ENCODE measurements at regions not wholly inside any gene's neighbourhood (a gene's known extent, or its start where the extent isn't known, plus 50 kb on each side); places are given as distances from the start of the nearest gene placed in this dataset.

DNA sequence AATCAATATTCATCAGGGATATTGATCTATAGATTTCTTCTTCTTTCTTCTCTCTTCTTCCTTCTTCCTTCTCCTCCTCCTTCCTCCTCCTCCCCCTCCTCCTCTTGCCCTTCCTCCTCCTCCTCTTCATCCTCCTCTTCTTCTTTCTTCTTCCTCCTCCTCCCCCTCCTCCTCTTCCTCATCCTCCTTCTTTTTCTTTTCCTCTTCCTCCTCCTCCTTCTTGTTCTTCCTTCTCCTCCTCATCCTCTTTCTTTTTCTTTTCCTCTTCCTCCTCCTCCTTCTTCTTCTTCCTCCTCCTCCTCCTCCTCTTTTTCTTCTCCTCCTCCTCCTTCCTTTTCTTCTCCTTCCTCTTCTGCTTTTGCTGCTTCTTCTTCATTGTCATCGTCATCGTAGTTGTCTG, 52.4 kb upstream of the SERINC1 start:
- no peak for DNase-seq (ENCODE audit: low read depth in 2 of 2)

DNA sequence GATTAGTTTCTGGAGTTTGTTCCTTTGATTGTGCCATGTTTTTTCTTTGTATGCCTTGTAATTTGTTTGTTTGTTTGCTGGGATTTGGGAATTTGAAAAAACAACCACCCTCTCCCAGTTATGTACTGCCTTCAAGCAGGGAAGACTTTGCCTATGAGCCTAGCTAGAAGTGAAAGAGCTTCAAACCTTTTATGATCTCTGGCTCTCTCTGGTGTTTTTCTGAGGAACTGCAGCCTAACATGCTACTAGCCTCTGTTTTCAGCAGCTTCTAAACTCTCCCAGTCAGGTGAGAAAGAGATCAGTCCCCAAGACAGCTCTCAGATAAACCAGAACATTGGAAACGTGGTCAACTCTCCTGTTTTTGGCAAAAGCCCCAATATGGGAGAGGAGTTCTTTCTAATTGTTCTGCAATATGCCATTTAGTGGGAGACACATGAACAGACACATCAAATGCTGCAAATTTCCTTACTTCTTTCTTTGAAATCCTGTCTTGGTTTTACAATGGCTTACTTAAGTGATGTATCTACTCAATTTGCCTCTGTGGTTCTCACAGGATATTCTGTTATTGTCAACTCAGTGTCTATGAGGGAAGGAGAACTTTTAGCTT, 58.9 kb upstream of the SERINC1 start:
- peak; percentile 17 to 20 for DNase-seq (ENCODE audit: low read depth in 2 of 2)

DNA sequence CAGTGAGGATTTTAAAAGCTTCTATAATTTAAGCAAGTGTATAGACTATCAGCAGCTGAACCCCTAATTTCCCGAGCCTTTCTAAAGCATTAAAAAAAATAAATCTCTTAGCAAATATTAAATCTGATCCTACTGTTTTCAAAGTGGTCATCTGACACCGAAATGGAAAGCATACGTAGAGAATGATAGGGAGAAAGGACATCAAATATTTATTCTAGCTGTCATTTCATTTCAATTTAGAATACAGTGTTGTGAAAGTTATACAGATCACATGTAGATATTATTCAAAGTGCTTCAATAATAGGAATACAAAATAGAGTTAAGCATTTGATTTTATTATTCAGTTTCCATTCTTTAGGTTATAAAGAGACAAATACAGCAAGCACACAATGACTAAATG, 61.9 kb upstream of the PKIB start:
- no peak for DNase-seq (ENCODE audit: low read depth in 2 of 2)

DNA sequence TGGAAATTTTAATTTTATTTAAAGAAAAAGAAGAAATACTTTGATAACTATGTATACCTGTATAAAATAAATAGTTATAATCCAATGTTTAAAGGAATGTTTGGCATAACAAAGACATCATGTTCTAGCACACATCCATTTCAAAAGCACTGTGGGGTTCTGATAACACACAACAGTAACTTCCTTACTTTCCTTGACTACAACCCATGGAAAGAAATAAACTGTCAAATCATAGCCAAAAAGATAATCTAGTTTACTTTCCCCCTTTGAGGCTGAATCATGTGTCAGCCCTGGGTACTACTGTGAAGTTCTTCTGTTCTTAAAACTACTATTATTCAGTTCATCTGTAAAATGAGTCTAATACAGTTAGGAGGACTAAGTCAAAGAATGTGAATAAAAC, 61.4 kb upstream of the PKIB start:
- DNase-seq (ENCODE audit: low read depth in 2 of 2), result no peak

DNA sequence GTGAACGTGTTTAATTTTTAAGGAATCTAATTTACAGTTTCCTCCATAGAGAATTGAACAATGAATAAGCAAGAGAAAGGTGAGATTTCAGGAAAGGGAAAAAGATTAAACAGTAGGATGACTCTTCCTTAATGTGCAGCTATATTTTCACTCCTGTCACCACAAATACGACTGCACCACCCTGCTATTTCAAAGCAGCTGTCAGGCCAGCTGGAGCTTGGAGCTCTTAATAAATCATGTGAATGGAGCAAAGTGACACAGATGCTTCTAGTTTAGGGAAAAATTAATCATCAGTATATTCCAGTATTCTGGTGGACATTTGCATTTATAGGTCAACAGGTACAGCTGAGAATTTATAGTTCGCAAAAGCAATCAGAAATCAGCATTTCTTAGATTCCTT, 56.5 kb upstream of the PKIB start:
- DNase-seq (ENCODE audit: low read depth in 2 of 2), result no peak

DNA sequence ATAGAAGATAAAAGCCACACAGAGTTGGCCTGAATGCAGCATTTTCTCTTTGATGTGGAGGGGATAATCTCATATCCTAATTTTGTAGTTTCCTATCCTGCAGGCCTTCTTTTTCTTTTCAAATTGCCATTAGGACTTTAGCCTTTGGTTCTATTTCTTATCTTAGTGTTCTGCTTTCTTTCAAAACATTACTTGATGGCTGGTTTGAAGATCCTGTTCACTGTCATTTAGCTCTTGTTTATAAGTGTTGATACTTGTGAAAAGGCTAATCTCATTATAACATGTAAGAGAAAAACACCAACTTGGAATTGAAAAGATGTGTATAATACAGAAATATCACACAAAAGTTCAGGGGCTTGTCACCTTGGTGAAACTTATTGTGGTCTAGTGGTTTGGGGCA, 54.6 kb upstream of the PKIB start:
- no peak for DNase-seq (ENCODE audit: low read depth in 2 of 2)

DNA sequence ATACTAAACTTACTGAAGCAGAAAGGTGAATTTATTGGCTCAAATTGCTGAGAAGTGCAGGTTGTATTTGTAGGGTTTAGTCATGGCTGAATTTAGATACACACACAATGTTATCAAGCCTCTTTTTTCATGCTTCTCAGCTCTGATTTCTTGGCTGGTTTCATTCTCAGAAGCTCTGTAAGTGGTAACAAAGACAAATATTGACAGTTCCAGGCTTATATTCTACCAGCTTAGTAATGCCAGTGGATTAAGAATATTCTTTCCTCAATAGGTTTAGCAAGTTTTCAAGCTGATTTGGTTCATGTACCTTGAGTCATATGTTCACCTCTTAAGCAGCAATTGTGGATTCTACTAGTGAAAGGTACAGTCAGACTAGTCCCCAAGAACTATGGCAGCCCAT, 52.1 kb upstream of the PKIB start:
- no peak for DNase-seq (ENCODE audit: low read depth in 2 of 2)
